GM21360 (cell line): ENCODE measurements at regions not wholly inside any gene's neighbourhood (a gene's known extent, or its start where the extent isn't known, plus 50 kb on each side); places are given as distances from the start of the nearest gene placed in this dataset.
"Not testable (repeated sequence)": the region's sequence is repeated elsewhere in the genome, so short reads cannot be mapped to it uniquely, and the experiment has no call there.

Source experiments
- ATAC-seq: cut with Tn5 transposase; IDR thresholded peaks from one replicate; pipeline ENCODE4 v1.9.1; 2021; ENCODE audit warnings: mild to moderate bottlenecking, moderate library complexity; ENCODE audit not compliant: unreplicated experiment

GRCh38 chr2:187610450-187610849, 56.2 kb upstream of the TFPI start:
- not testable (repeated sequence) for ATAC-seq

- ATAC-seq, result no peak
Measured at GRCh38 chr2:187612857-187613256, 58.6 kb upstream of the TFPI start.

GRCh38 chr2:187614756-187615155, 60.5 kb upstream of the TFPI start:
- ATAC-seq, result no peak

GRCh38 chr2:187615364-187615763, 61.1 kb upstream of the TFPI start:
- no peak for ATAC-seq

- no peak for ATAC-seq
Measured at GRCh38 chr2:187615902-187616301, 61.7 kb upstream of the TFPI start.

- no peak for ATAC-seq
Measured at GRCh38 chr2:187617120-187617519, 62.9 kb upstream of the TFPI start.

GRCh38 chr2:187617905-187618304, 63.7 kb upstream of the TFPI start:
- no peak for ATAC-seq

GRCh38 chr2:187618813-187619212, 64.6 kb upstream of the TFPI start:
- ATAC-seq, result no peak

GRCh38 chr2:187627153-187627552, 72.9 kb upstream of the TFPI start:
- ATAC-seq, result no peak

- not testable (repeated sequence) for ATAC-seq
Measured at GRCh38 chr2:187636731-187637391, 82.6 kb upstream of the TFPI start.

GRCh38 chr2:187637392-187637740, 83.1 kb upstream of the TFPI start:
- not testable (repeated sequence) for ATAC-seq

- not testable (repeated sequence) for ATAC-seq
Measured at GRCh38 chr2:187637771-187638170, 83.5 kb upstream of the TFPI start.

- no peak for ATAC-seq
Measured at GRCh38 chr2:187638840-187639239, 84.6 kb upstream of the TFPI start.

GRCh38 chr2:187640926-187641510, 86.8 kb upstream of the TFPI start:
- ATAC-seq, result no peak

- no peak for ATAC-seq
Measured at GRCh38 chr2:187642498-187642897, 88.3 kb upstream of the TFPI start.

GRCh38 chr2:187644486-187644885, 90.3 kb upstream of the TFPI start:
- ATAC-seq, result no peak

GRCh38 chr2:187644981-187645380, 90.7 kb upstream of the TFPI start:
- no peak for ATAC-seq

GRCh38 chr2:187646556-187646955, 92.3 kb upstream of the TFPI start:
- ATAC-seq, result no peak

GRCh38 chr2:187654535-187654934, 100.3 kb upstream of the TFPI start:
- no peak for ATAC-seq

GRCh38 chr2:187655001-187655400, 100.8 kb upstream of the TFPI start:
- ATAC-seq, result no peak

- no peak for ATAC-seq
Measured at GRCh38 chr2:187656123-187656522, 101.9 kb upstream of the TFPI start.

GRCh38 chr2:187658952-187659525, 104.8 kb upstream of the TFPI start:
- ATAC-seq, result no peak

GRCh38 chr2:187676050-187676449, 121.8 kb upstream of the TFPI start:
- not testable (repeated sequence) for ATAC-seq
